Endothelial cell of umbilical vein (primary cell): ENCODE measurements at regions not wholly inside any gene's neighbourhood (a gene's known extent, or its start where the extent isn't known, plus 50 kb on each side); places are given as distances from the start of the nearest gene placed in this dataset.

Experiments
- BruUV-seq: library from RNA; stranded (reverse); fragments of 400-500 nt; replicated peaks from 2 replicates; lab custom pipeline; 2021; lab: Mats Ljungman, UMichigan
- CTCF ChIA-PET: fragments of 300-600, 350-600 bp; sonication (Branson Sonifier 250); formaldehyde crosslinking; loops from one replicate; lab custom pipeline; 2021; ENCODE audit warnings: antibody characterized with exemption, inconsistent platforms; lab: Charles Lee
- POLR2A ChIA-PET: fragments of 300-600, 350-600 bp; sonication (Branson Sonifier 250); formaldehyde crosslinking; loops from one replicate; lab custom pipeline; 2021; ENCODE audit warnings: antibody characterized with exemption, inconsistent platforms; lab: Charles Lee
- DNase-seq: peaks from one replicate; pipeline ENCODE4 v3.0.0-alpha.2; 2011; ENCODE audit warnings: low read depth, low spot score
- FAIRE-seq: peaks from 2 replicates; lab custom pipeline; 2011; peaks lifted over from hg19 to GRCh38; lab: Jason Lieb, UNC
- H2AFZ ChIP-seq: 2 replicates; pipeline ENCODE4 v1.6.0; 2012; ENCODE audit warnings: low read depth, low read length, control low read depth, inconsistent platforms
- H3K27ac ChIP-seq: 2 replicates; pipeline ENCODE4 v1.5.1; 2011; ENCODE audit warnings: low read depth, mild to moderate bottlenecking, control low read depth, low read length, moderate library complexity; ENCODE audit not compliant: insufficient read depth
- H3K27me3 ChIP-seq, 2 experiments: 2 replicates each; pipeline versions ENCODE4 v1.6.0 to v1.6.1; 2011; ENCODE audit warnings: low read length in 2 of 2, mixed read lengths in 1 of 2; ENCODE audit not compliant: control insufficient read depth in 2 of 2, insufficient read depth in 2 of 2
- H3K36me3 ChIP-seq, 2 experiments: 2 replicates in 1 of 2; 3 replicates in 1 of 2; pipeline ENCODE4 v1.5.1; 2011; ENCODE audit warnings: low read length in 2 of 2, mild to moderate bottlenecking in 1 of 2, moderate library complexity in 1 of 2; ENCODE audit not compliant: control insufficient read depth in 2 of 2, insufficient read depth in 2 of 2; ENCODE audit errors: extremely low read depth in 1 of 2
- H3K4me1 ChIP-seq: 3 replicates; pipeline ENCODE4 v1.5.1; 2011; ENCODE audit warnings: mild to moderate bottlenecking, low read length; ENCODE audit not compliant: control insufficient read depth, insufficient read depth; ENCODE audit errors: extremely low read depth
- H3K4me2 ChIP-seq: 2 replicates; pipeline ENCODE4 v1.6.1; 2011; ENCODE audit warnings: low read length, control low read depth, mixed read lengths; ENCODE audit not compliant: insufficient read depth
- H3K4me3 ChIP-seq, 3 experiments: fragments of 200-600 bp in 1 of 3; sonication (generic), shearing (Covaris generic) in 1 of 3; replicated peaks in 1 of 3; 2 replicates each; pipeline ENCODE4 v1.5.1; 2011 to 2016; ENCODE audit warnings: control low read depth in 3 of 3, low read length in 3 of 3, mild to moderate bottlenecking in 2 of 3, inconsistent platforms in 1 of 3, low read depth in 1 of 3, moderate library complexity in 1 of 3; ENCODE audit not compliant: insufficient read depth in 1 of 3
- H3K79me2 ChIP-seq: 2 replicates; pipeline ENCODE4 v1.6.0; 2012; ENCODE audit warnings: low read length, inconsistent platforms; ENCODE audit not compliant: control insufficient read depth, insufficient read depth
- H3K9ac ChIP-seq: replicated peaks from 2 replicates; pipeline ENCODE3; 2011; ENCODE audit warnings: low read length, control low read depth; ENCODE audit not compliant: insufficient read depth; ENCODE audit errors: extremely low read depth
- H3K9me1 ChIP-seq: replicated peaks from 3 replicates; pipeline ENCODE4 v1.6.0; 2011; ENCODE audit warnings: mild to moderate bottlenecking, low read length; ENCODE audit not compliant: control insufficient read depth, insufficient read depth; ENCODE audit errors: extremely low read depth
- H3K9me3 ChIP-seq: replicated peaks from 2 replicates; pipeline ENCODE4 v1.5.1; 2012; ENCODE audit warnings: low read length, inconsistent platforms; ENCODE audit not compliant: control insufficient read depth, insufficient read depth
- H4K20me1 ChIP-seq: replicated peaks from 2 replicates; pipeline ENCODE3; 2011; ENCODE audit warnings: mild to moderate bottlenecking, low read length; ENCODE audit not compliant: control insufficient read depth, insufficient read depth; ENCODE audit errors: extremely low read depth
- CTCF ChIP-seq, 2 donors: IDR thresholded peaks; 1 replicate in 1 of 2; 2 replicates in 1 of 2; pipeline ENCODE4 v1.5.1; 2011; ENCODE audit warnings: low read length in 2 of 2, mild to moderate bottlenecking in 2 of 2, moderate library complexity in 2 of 2, control low read depth in 1 of 2, inconsistent platforms in 1 of 2, low read depth in 1 of 2; ENCODE audit not compliant: insufficient read depth in 1 of 2; ENCODE audit errors: extremely low read depth in 1 of 2
- EZH2 ChIP-seq: IDR thresholded peaks from 2 replicates; pipeline ENCODE4 v1.6.1; 2012; ENCODE audit warnings: borderline replicate concordance, low read depth, mild to moderate bottlenecking, moderate library complexity, low read length, inconsistent platforms; ENCODE audit not compliant: severe bottlenecking
- GATA2 ChIP-seq: IDR thresholded peaks from 2 replicates; pipeline ENCODE4 v1.7.0; 2011; ENCODE audit warnings: low read depth, mild to moderate bottlenecking, moderate library complexity, mixed read lengths, low read length; ENCODE audit not compliant: insufficient read length, insufficient read depth
- MYC ChIP-seq: IDR thresholded peaks from one replicate; pipeline ENCODE4 v1.6.1; 2011; ENCODE audit warnings: mild to moderate bottlenecking, low read depth, low read length
- POLR2A ChIP-seq: IDR thresholded peaks from 2 replicates; pipeline ENCODE4 v1.6.1; 2012; ENCODE audit warnings: low read depth, mild to moderate bottlenecking, control low read depth, low read length
- POLR2AphosphoS5 ChIP-seq: IDR thresholded peaks from 2 replicates; pipeline ENCODE4 v1.6.1; 2012; ENCODE audit warnings: low read depth, mild to moderate bottlenecking, control low read depth, low read length, moderate library complexity; ENCODE audit not compliant: insufficient read depth
- dilution Hi-C: fragments of 300-500 bp; cut with MboI; formaldehyde crosslinking; loops from one replicate; pipeline ENCODE4 v1.15.0; 2019; ENCODE audit warnings: low sequenced_read_pairs; ENCODE audit not compliant: extremely low pct_ligation_motif_present
- intact Hi-C: fragments of 100-400 bp; cut with micrococcal nuclease; formaldehyde crosslinking; loops from one replicate; pipeline ENCODE4 v1.10.0; 2022
- TF ChIP-seq, protein P1 (sequence below): IDR thresholded peaks from 2 replicates; pipeline ENCODE4 v1.6.1; 2011; ENCODE audit not compliant: insufficient read depth, insufficient read length

DNA sequence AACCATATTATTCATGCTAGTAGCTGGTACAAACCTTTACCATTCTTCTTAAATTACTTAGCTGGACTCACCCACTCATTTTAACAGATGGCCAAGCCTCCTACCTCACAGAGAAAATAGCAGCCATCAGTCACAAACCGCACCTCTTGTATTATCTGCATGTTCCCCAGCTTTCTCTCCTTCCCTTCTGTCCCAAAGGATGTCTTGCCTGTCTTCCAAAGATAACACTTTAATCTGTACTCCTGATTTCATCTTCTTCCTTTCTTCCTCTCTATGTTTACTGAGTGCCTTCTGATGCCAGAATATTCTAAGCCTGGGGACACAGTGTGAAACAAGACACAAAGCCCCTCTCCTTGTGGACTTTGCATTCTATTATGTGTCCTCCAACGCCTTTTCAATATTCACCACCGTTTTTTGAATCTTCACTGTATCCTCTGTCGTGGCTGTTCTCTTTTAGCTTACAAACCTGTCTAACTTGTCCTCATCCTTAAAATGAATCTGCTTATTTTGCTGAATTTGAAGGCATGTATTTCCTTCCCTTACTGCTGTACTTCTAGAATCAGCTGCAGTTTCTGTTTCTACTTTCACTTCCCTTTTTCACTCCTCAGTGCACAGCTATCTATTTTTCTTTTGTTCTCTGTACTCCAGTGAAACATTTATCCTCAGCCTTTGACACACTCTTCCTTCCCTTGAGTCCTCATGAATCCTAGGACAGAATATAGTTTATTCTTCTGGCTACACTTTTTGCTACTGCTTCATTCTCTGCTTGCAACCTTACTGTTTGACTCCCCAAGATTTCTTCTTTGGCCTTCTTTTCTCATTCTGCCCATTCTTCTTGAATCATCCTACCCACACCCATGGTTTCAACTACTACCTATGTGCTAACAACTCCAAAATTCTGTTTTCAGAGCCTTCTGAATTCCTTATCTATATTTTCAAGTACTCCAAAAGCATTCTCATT lies 216.9 kb upstream of the SAMSN1 start:
- intact Hi-C loops: no loop called here
- POLR2A ChIA-PET: no interaction called here
- H3K4me1 ChIP-seq: no peaks in the 10 kb centered on the region

More for the DNA sequence above, 216.9 kb upstream of the SAMSN1 start:
- Histone ChIP-seq H3K9me1 (no peaks in the 10 kb centered on the region), H3K79me2 (no peaks in the 10 kb centered on the region), H4K20me1 (no peaks in the 10 kb centered on the region), H3K27ac (no peak overlapping the region), H3K4me2 (no peak overlapping the region), H3K9ac (no peak overlapping the region), H3K36me3 (no peaks in the 10 kb centered on the region), H3K9me3 (no peaks in the 10 kb centered on the region), H3K4me3 (no peak overlapping the region), H3K27me3 (no peaks in the 10 kb centered on the region), H2AFZ (peak overlapping the region; percentile 14)
- BruUV-seq: no TSS peak
- CTCF ChIA-PET: interaction anchor here (1.4 kb wide), 1 partner anchor 25 kb away, joined by 5 read pairs; no protein-coding TSS in a partner anchor
- DNase-seq (peak; percentile 8), FAIRE-seq (no peak)
- dilution Hi-C loops: no loop called here
- TF ChIP-seq CTCF (IDR thresholded peaks at IDR 0.05; ENCODE audit: extremely low read depth in 1 of 2, insufficient read depth in 1 of 2, low read depth in 1 of 2, low read length in 2 of 2): no peak
- TF ChIP-seq, protein P1, sequence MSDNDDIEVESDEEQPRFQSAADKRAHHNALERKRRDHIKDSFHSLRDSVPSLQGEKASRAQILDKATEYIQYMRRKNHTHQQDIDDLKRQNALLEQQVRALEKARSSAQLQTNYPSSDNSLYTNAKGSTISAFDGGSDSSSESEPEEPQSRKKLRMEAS: no peak
- TF ChIP-seq MYC: no peak
- no peak for TF ChIP-seq EZH2
- no peak for TF ChIP-seq POLR2AphosphoS5
- no peak for TF ChIP-seq POLR2A
- TF ChIP-seq GATA2: no peak
